Stomach (tissue), 8 donors: ENCODE measurements at regions not wholly inside any gene's neighbourhood (a gene's known extent, or its start where the extent isn't known, plus 50 kb on each side); places are given as distances from the start of the nearest gene placed in this dataset.

ENCODE experiments used
- DNase-seq, 2 donors: peaks; one replicate each; pipeline versions ENCODE4 v3.0.0 to v3.0.0-alpha.2; 2013 to 2019
- H3K27ac ChIP-seq, 5 donors: fragments of 200-600 bp in 4 of 5; sonication (generic) in 4 of 5; one replicate each; pipeline ENCODE4 v1.5.1; 2013 to 2019; ENCODE audit warnings: mild to moderate bottlenecking in 1 of 5, moderate library complexity in 1 of 5
- H3K27me3 ChIP-seq, 3 donors: fragments of 200-600 bp; sonication (generic); one replicate each; pipeline ENCODE4 v1.5.1; 2017 to 2019; ENCODE audit warnings: mixed run types in 1 of 3
- H3K36me3 ChIP-seq, 4 donors: fragments of 200-600 bp; sonication (generic); 1 replicate in 3 of 4; 2 replicates in 1 of 4; pipeline ENCODE4 v1.5.1; 2016 to 2019
- H3K4me1 ChIP-seq, 4 donors: fragments of 200-600 bp; sonication (generic); one replicate each; pipeline ENCODE4 v1.5.1; 2016 to 2019
- H3K4me3 ChIP-seq, 4 donors: fragments of 200-600 bp; sonication (generic) in 3 of 4; one replicate each; pipeline ENCODE4 v1.5.1; 2016 to 2019; ENCODE audit warnings: mild to moderate bottlenecking in 1 of 4
- H3K9me3 ChIP-seq, 4 donors: fragments of 200-600 bp; sonication (generic); one replicate each; pipeline ENCODE4 v1.5.1; 2016 to 2019
- CTCF ChIP-seq, 7 experiments: fragments of 450-650 bp in 4 of 7; fragments of 200-600 bp in 3 of 7; sonication (generic) in 3 of 7; IDR thresholded peaks; one replicate each; pipeline ENCODE4 v1.5.1; 2016 to 2019; ENCODE audit warnings: antibody characterized with exemption in 7 of 7, control low read depth in 2 of 7, mild to moderate bottlenecking in 1 of 7
- EP300 ChIP-seq: sonication (generic); formaldehyde crosslinking; IDR thresholded peaks from one replicate; pipeline ENCODE4 v1.6.1; 2017; ENCODE audit warnings: antibody characterized with exemption
- POLR2A ChIP-seq, 4 donors: fragments of 450-650 bp; IDR thresholded peaks; one replicate each; pipeline ENCODE4 v1.6.1; 2016; ENCODE audit warnings: antibody characterized with exemption in 4 of 4, control low read depth in 2 of 4, mild to moderate bottlenecking in 1 of 4, moderate library complexity in 1 of 4
- POLR2AphosphoS5 ChIP-seq, 3 donors: sonication (generic); formaldehyde crosslinking; IDR thresholded peaks; one replicate each; pipeline ENCODE4 v1.6.1; 2016; ENCODE audit warnings: antibody characterized with exemption in 3 of 3
- WGBS, 5 donors: extraction: QIAGEN DNeasy Blood & Tissue Kit in 3 of 5; methylation state at CpG; one replicate each; pipeline versions ENCODE4 v1.1.5 to v1.1.7; 2013 to 2018; 5-methylcytosine and 5-hydroxymethylcytosine counted together
- intact Hi-C: fragments of 100-400 bp; cut with DNase I; formaldehyde crosslinking; loops from one replicate; pipeline ENCODE4 v1.15.1; 2023; ENCODE audit warnings: low total_unique reads
- donor health status: healthy with polysubstance abuse.
- donor health status: Bipolar disorder and iron deficiency.
- donor health status: healthy.

GRCh38 chr13:37340901-37341670, 235.6 kb upstream of the CSNK1A1L start:
- Histone ChIP-seq H3K4me1 (peaks cover 0 to 16% (median 0%) of the 10 kb centered on the region in 4 donors), H3K27ac (no peak overlapping the region), H3K4me3 (no peak overlapping the region), H3K36me3 (no peaks in the 10 kb centered on the region), H3K27me3 (no peaks in the 10 kb centered on the region), H3K9me3 (no peaks in the 10 kb centered on the region)
- DNase-seq, result no peak
- 72 to 91% (median 76%) methylated on average over 7 of the region's 7 CpGs for WGBS, 5 donors
- no peak for TF ChIP-seq POLR2A (IDR thresholded peaks at IDR 0.05)
- no peak for TF ChIP-seq EP300
- no peak for TF ChIP-seq CTCF (IDR thresholded peaks at IDR 0.05)
- TF ChIP-seq POLR2AphosphoS5 (IDR thresholded peaks at IDR 0.05), result no peak
- intact Hi-C loops, result no loop called here

- H3K27me3 ChIP-seq, result no peaks in the 10 kb centered on the region
- H3K27ac ChIP-seq, result no peak overlapping the region
- TF ChIP-seq POLR2AphosphoS5 (IDR thresholded peaks at IDR 0.05) (no peak), EP300 (no peak), CTCF (IDR thresholded peaks at IDR 0.05) (no peak), POLR2A (IDR thresholded peaks at IDR 0.05) (no peak)
- WGBS, 5 donors, result 78 to 90% (median 83%) methylated on average over 2 of the region's 2 CpGs
- no peak for DNase-seq
- peaks cover 0 to 5% (median 0%) of the 10 kb centered on the region in 4 donors for H3K4me1 ChIP-seq
- no peak overlapping the region for H3K4me3 ChIP-seq
- intact Hi-C loops, result no loop called here
- H3K9me3 ChIP-seq, result no peaks in the 10 kb centered on the region
- no peaks in the 10 kb centered on the region for H3K36me3 ChIP-seq
Measured at GRCh38 chr13:37339386-37339735, 233.9 kb upstream of the CSNK1A1L start.

- H3K4me1 ChIP-seq, result peaks cover 0 to under 1% (median 0%) of the 10 kb centered on the region in 4 donors
- 50 to 74% (median 63%) methylated on average over 5 of the region's 5 CpGs for whole genome bisulfite sequencing, 5 donors
- TF ChIP-seq POLR2AphosphoS5 (IDR thresholded peaks at IDR 0.05), result no peak
- no peak for TF ChIP-seq EP300
- no peak for TF ChIP-seq POLR2A (IDR thresholded peaks at IDR 0.05)
- no peak for TF ChIP-seq CTCF (IDR thresholded peaks at IDR 0.05)
- H3K36me3 ChIP-seq, result no peaks in the 10 kb centered on the region
- H3K27me3 ChIP-seq, result no peaks in the 10 kb centered on the region
- intact Hi-C loops, result no loop called here
- no peak overlapping the region for H3K4me3 ChIP-seq
- H3K9me3 ChIP-seq, result no peaks in the 10 kb centered on the region
- DNase-seq, result peak in 1 of 2 donors; percentile 43
- no peak overlapping the region for H3K27ac ChIP-seq
Measured at GRCh38 chr13:37338726-37339385, 233.4 kb upstream of the CSNK1A1L start.

- no peaks in the 10 kb centered on the region for H3K4me1 ChIP-seq
- intact Hi-C loops, result no loop called here
- H3K27me3 ChIP-seq, result no peaks in the 10 kb centered on the region
- no peaks in the 10 kb centered on the region for H3K36me3 ChIP-seq
- no peak for DNase-seq
- 42 to 64% (median 53%) methylated on average over 2 of the region's 2 CpGs for WGBS, 5 donors
- H3K4me3 ChIP-seq, result no peak overlapping the region
- peaks cover 0 to 6% (median 0%) of the 10 kb centered on the region in 4 donors for H3K9me3 ChIP-seq
- H3K27ac ChIP-seq, result no peak overlapping the region
- TF ChIP-seq EP300 (no peak), POLR2A (IDR thresholded peaks at IDR 0.05) (no peak), POLR2AphosphoS5 (IDR thresholded peaks at IDR 0.05) (no peak), CTCF (IDR thresholded peaks at IDR 0.05) (no peak)
Measured at GRCh38 chr13:37326334-37326733, 220.9 kb upstream of the CSNK1A1L start.
